ENCODE measurements at regions not wholly inside any gene's neighbourhood (a gene's known extent, or its start where the extent isn't known, plus 50 kb on each side); places are given as distances from the start of the nearest gene placed in this dataset.

- in situ Hi-C loops (cut with HindIII; ENCODE audit: low pct_ligation_motif_present, low pct_unique_long_range_greater_than_20kb, low sequenced_read_pairs) = no loop called here
- DNase-seq = no peak
Measured at GRCh38 chr17:53891726-53892125, 69.0 kb downstream of the KIF2B start.

DNA sequence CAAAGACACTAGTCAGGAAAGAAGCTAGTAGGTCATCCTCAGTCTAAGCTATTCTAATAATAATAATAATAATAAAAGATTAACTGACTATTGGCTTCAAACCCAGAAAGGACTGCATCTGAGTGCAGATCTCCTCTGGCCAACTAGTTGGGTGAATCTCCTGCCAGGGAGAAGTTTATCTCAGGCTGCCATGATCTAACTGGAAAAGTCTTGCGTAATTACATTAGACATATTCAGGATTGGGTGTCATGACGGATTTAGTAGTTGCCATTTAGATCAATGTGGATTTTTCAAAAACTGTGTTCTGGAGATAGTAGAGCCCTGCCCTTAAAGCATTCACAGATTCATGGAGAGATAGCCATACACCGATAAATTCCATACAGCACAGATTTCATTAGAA is 69.5 kb downstream of the KIF2B start:
- in situ Hi-C loops (cut with HindIII; ENCODE audit: low pct_ligation_motif_present, low pct_unique_long_range_greater_than_20kb, low sequenced_read_pairs) = no loop called here
- DNase-seq = no peak

DNA sequence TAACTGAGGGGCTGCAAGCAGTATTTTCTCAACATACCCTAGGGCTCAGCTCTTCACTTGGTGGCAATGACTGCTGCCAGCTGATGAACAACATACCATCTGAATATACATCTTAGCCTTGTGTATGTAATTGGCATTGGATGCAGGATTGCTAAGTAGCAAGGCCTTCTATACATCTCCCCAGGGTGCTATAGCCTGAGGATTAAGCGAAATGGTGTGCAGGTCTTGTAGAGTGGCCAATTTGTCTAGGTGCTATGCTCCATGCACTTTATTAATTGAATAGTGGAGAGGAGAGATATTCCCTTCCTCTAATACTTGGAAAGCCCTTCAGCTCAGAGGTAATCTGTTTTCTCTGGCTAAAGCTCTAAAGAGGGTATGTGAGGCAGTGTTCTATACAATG is 71.9 kb downstream of the KIF2B start:
- DNase-seq = no peak
- in situ Hi-C loops (cut with HindIII; ENCODE audit: low pct_ligation_motif_present, low pct_unique_long_range_greater_than_20kb, low sequenced_read_pairs) = no loop called here

GRCh38 chr17:53896047-53896446 is 73.3 kb downstream of the KIF2B start:
- no peak for DNase-seq

DNA sequence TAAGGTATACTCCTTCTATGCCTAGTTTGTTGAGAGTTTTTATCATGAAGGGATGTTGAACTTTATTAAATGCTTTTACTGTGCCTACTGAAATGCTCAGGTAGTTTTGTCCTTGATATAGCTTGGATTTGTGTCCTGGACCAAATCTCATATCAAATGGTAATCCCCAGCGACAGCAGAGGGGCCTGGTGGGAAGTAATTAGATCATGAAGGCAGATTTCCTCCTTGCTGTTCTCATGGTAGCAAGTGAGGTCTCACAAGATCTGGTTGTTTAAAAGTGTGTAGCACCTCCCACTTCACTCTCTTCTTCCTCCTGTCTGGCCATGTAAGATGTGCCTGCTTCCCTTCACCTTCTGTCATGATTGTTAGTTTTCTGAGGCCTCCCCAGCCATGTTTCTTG is 78.2 kb downstream of the KIF2B start:
- in situ Hi-C loops (cut with HindIII; ENCODE audit: low pct_ligation_motif_present, low pct_unique_long_range_greater_than_20kb, low sequenced_read_pairs) = no loop called here
- DNase-seq = no peak

More at GRCh38 chr17:53896047-53896446, 73.3 kb downstream of the KIF2B start:
- in situ Hi-C loops (cut with HindIII; ENCODE audit: low pct_ligation_motif_present, low pct_unique_long_range_greater_than_20kb, low sequenced_read_pairs) = no loop called here

DNA sequence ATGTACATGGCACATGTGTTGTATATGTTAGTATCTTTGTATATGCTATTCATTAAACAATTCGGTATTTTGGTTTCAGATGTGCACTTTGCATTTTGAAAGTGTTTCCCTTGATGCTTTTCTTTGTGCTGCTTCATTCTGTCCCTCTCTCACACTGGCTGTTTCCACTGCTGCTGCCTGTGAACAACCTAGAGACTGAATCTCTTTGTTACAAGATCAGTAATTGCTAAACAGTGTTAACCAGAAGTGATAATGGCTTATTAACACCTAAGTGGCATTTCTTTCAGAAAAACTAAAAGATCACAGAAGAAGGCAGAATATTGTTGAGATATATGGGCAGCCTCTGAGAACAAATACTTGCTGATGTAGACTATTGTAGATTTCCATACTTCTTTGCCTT is 84.7 kb downstream of the KIF2B start:
- no peak for DNase-seq
- in situ Hi-C loops (cut with HindIII; ENCODE audit: low pct_ligation_motif_present, low pct_unique_long_range_greater_than_20kb, low sequenced_read_pairs) = no loop called here

DNA sequence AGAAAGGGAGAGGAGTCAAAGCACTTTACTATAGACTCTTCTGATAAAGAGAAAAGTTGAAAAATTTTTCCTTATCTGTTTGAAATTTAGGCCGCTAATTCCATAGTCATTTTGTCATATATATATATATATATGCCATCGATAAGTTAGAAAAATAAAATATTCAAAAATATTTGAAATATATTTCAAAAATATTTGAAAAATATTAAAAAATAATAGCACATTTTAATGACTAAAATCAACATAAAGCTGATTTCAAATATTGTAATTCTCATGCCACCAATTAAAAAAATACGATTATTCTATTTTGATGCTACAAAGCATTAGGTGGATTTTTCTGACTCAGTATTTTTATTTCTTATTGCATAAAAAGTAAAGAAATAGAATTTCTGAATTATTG is 87.1 kb downstream of the KIF2B start:
- DNase-seq = no peak
- in situ Hi-C loops (cut with HindIII; ENCODE audit: low pct_ligation_motif_present, low pct_unique_long_range_greater_than_20kb, low sequenced_read_pairs) = no loop called here

DNA sequence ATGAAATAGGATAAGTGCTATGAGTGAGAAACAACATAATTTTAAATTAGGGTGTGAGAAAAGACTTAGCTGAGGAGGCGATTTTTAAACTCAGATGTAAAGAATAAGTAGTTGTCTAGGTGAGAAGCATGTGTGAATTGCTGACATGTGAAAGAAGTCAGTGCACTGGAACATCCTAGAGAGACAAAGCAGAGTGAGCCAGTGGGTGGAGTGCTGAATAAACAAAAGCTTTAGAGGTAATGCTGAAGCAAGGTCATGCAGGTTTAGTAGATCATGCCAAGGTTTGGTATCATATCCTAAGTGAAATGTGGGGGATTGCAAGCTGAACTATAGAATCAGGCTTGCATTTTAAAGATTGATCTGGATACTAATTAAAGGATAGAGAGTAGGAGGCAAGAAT is 89.4 kb downstream of the KIF2B start:
- no peak for DNase-seq
- in situ Hi-C loops (cut with HindIII; ENCODE audit: low pct_ligation_motif_present, low pct_unique_long_range_greater_than_20kb, low sequenced_read_pairs) = no loop called here

DNA sequence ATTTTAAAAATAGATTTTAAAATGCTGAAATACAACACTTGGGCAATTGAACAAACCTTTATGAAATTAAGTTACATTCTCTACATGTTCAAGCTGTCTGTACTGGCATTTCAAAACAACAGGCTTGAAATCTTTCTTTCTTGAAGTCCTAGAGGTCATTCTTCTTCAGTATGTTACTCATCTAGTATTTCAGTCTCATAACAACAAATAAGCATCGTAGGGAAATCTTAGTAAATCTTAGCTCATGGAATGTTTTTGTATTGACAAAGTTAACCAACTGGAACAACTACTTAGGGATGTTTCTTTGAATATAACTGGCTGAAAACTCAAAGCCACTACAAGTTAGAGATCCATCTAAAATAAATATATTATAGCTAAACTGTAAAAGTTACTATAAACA is 96.6 kb downstream of the KIF2B start:
- no peak for DNase-seq
- in situ Hi-C loops (cut with HindIII; ENCODE audit: low pct_ligation_motif_present, low pct_unique_long_range_greater_than_20kb, low sequenced_read_pairs) = no loop called here

DNA sequence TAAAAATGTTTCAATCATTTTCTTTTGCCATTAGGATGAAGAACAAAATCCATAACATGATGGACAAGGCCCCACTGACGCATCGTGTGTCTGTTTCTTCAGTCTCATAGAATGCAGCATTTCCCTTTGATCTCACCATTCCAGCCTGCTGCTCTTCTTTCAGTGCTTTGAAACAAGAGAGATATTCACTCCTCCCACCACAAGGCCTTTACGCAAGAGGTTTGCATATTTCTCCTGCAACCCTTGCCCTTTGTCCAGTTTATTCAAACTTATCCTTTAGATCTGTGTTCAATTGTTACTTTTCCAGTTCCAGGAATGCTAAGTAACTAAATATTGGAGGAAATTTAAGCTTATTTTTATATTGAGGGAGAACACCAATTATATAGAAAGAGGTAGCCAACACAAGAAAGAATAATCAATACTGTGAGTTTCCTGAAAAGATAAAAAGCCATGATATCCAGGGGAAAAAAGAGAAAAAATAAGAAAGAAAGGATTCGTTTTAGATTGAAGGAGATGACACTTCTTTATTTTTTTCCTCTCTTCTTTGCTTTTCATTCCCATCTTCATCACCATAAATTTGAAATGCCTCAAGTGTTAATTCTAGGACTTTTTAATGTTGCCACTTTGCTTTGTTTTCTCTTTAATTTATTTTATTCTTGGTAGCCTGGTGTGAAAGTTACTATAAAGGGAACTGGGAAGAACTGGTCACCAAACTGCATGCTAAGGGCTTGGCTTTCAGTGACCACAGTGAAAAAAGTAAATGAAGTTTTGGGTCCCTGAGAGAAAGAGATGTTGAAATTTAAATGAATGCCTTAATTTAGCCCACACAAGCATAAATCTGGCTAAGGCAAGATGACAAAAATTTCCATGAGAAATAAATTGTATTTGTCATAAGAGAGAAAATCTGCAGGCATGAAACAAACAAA is 102.1 kb downstream of the KIF2B start:
- in situ Hi-C loops (cut with HindIII; ENCODE audit: low pct_ligation_motif_present, low pct_unique_long_range_greater_than_20kb, low sequenced_read_pairs) = no loop called here

DNA sequence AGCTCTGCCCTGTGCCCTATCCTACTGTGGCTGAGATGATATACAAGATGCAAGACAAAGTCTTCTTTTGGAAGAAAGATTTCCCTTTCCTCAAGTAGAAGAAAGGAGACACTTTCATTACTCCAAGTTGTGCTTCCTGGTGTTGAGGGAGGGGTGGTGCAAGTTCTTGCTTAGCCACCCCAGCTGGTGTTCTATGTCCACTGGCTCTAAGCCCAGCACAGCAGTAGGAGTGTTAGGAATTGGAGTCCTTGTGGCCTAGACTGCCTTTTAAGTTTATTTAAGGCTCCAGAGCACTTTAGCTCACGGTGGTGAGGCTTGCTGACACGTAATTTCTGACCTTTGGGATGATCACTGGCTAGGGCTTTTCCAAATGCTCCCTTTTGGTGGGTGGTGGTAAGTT is 109.7 kb downstream of the KIF2B start:
- DNase-seq = no peak
- in situ Hi-C loops (cut with HindIII; ENCODE audit: low pct_ligation_motif_present, low pct_unique_long_range_greater_than_20kb, low sequenced_read_pairs) = no loop called here

More for the DNA sequence above, 102.1 kb downstream of the KIF2B start:
- DNase-seq = no peak

GRCh38 chr17:53934931-53935330 is 112.2 kb downstream of the KIF2B start:
- in situ Hi-C loops (cut with HindIII; ENCODE audit: low pct_ligation_motif_present, low pct_unique_long_range_greater_than_20kb, low sequenced_read_pairs) = no loop called here
- no peak for DNase-seq

DNA sequence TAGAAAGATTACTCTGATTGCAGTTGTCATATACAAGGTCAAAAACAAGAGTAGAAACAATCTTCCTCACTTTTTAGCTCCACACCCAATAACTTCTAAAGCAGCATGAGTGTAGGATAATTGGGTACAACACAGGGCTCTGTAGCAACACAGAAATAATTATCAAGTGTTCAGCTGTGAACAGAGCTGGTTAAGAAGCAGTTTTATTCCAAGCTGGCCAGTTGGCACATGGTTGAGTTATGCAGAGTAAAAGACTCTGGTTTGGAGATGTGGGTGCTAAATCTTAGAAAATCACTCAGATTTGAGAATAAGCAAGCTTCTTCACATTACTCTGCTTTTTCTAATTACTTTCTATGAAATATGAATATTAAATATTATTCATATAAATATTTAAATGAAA is 118.5 kb downstream of the KIF2B start:
- in situ Hi-C loops (cut with HindIII; ENCODE audit: low pct_ligation_motif_present, low pct_unique_long_range_greater_than_20kb, low sequenced_read_pairs) = no loop called here
- DNase-seq = no peak

- no peak for DNase-seq
- in situ Hi-C loops (cut with HindIII; ENCODE audit: low pct_ligation_motif_present, low pct_unique_long_range_greater_than_20kb, low sequenced_read_pairs) = no loop called here
Measured at GRCh38 chr17:53942436-53942835, 119.7 kb downstream of the KIF2B start.

- DNase-seq = no peak
- in situ Hi-C loops (cut with HindIII; ENCODE audit: low pct_ligation_motif_present, low pct_unique_long_range_greater_than_20kb, low sequenced_read_pairs) = no loop called here
Measured at GRCh38 chr17:53942898-53943297, 120.2 kb downstream of the KIF2B start.

DNA sequence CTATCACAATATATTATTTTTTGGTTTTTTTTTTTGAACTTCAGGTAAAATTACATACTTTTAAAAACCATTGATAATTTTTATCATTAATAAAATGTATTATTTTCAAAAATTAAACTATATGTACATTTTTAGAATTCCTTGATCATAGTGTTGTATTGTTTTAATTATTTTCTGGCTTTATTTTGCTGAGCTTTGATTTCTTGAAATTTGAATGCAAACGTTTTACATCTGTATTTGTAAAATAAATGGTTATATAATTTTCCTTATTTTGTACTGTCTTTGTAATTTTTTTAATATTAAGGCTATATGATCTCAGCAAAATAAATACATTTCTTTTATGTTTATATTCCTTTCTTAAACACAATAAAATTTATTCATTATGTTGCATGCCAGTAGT is 125.6 kb downstream of the KIF2B start:
- in situ Hi-C loops (cut with HindIII; ENCODE audit: low pct_ligation_motif_present, low pct_unique_long_range_greater_than_20kb, low sequenced_read_pairs) = no loop called here
- no peak for DNase-seq

- DNase-seq = no peak
- in situ Hi-C loops (cut with HindIII; ENCODE audit: low pct_ligation_motif_present, low pct_unique_long_range_greater_than_20kb, low sequenced_read_pairs) = no loop called here
Measured at GRCh38 chr17:53949473-53950090, 126.9 kb downstream of the KIF2B start.

- no peak for DNase-seq
- in situ Hi-C loops (cut with HindIII; ENCODE audit: low pct_ligation_motif_present, low pct_unique_long_range_greater_than_20kb, low sequenced_read_pairs) = no loop called here
Measured at GRCh38 chr17:53950207-53950857, 127.6 kb downstream of the KIF2B start.

DNA sequence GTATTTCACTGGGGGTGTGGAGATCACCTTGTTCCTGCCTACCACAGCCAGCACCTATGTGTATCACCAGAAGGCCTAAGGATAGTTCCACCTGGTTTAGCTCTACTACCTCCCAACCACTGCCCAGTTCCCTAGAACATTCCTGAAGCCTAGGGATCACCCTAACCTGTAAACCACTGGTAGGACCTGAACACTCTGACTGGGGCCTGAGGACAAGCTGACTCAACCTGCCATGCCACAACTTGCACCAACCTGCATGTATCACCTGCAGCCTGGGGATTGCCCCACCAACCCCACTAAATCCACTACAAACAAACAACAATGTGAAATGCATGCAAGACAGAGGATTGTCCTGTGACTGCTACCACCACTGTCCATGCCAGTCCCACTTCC is 128.1 kb downstream of the KIF2B start:
- no peak for DNase-seq
- in situ Hi-C loops (cut with HindIII; ENCODE audit: low pct_ligation_motif_present, low pct_unique_long_range_greater_than_20kb, low sequenced_read_pairs) = no loop called here

GRCh38 chr17:53971361-53971760 is 148.6 kb downstream of the KIF2B start:
- no peak for DNase-seq
- in situ Hi-C loops (cut with HindIII; ENCODE audit: low pct_ligation_motif_present, low pct_unique_long_range_greater_than_20kb, low sequenced_read_pairs) = no loop called here
